Suprapubic skin (tissue), 3 donors: ENCODE measurements at regions not wholly inside any gene's neighbourhood (a gene's known extent, or its start where the extent isn't known, plus 50 kb on each side); places are given as distances from the start of the nearest gene placed in this dataset.

Source experiments
- CTCF ChIP-seq, 2 donors: fragments of 200-600 bp in 1 of 2; fragments of 450-650 bp in 1 of 2; sonication (generic) in 1 of 2; IDR thresholded peaks; one replicate each; pipeline ENCODE4 v1.5.1; 2016 to 2019; ENCODE audit warnings: antibody characterized with exemption in 2 of 2, mild to moderate bottlenecking in 1 of 2, moderate library complexity in 1 of 2
- POLR2AphosphoS5 ChIP-seq, 3 donors: sonication (generic); formaldehyde crosslinking; IDR thresholded peaks; one replicate each; pipeline ENCODE4 v1.6.1; 2017; ENCODE audit warnings: antibody characterized with exemption in 3 of 3

- TF ChIP-seq CTCF (IDR thresholded peaks at IDR 0.05) (no peak), POLR2AphosphoS5 (IDR thresholded peaks at IDR 0.05) (no peak)
Observed at GRCh38 chr12:67879937-67880336, 109.3 kb upstream of the IFNG-AS1 start.
